Astrocyte (in vitro differentiated cells and primary cell): ENCODE measurements at regions not wholly inside any gene's neighbourhood (a gene's known extent, or its start where the extent isn't known, plus 50 kb on each side); places are given as distances from the start of the nearest gene placed in this dataset.

Experiments
- CTCF ChIP-seq: IDR thresholded peaks from 2 replicates; pipeline ENCODE4 v1.5.1; 2011; ENCODE audit warnings: low read depth, mild to moderate bottlenecking, inconsistent platforms, low read length, moderate library complexity; ENCODE audit not compliant: insufficient read depth
- EZH2 ChIP-seq: IDR thresholded peaks from 2 replicates; pipeline ENCODE4 v1.6.1; 2012; ENCODE audit warnings: mild to moderate bottlenecking, low read length, inconsistent platforms; ENCODE audit not compliant: insufficient read depth

GRCh38 chr1:230012741-230013140, 54.3 kb upstream of the GALNT2 start:
- TF ChIP-seq CTCF = no peak
- no peak for TF ChIP-seq EZH2
